Gastrocnemius medialis (tissue), 4 donors: ENCODE measurements at regions not wholly inside any gene's neighbourhood (a gene's known extent, or its start where the extent isn't known, plus 50 kb on each side); places are given as distances from the start of the nearest gene placed in this dataset.

Experiments
- POLR2A ChIP-seq, 2 donors: fragments of 450-650 bp; IDR thresholded peaks; one replicate each; pipeline ENCODE4 v1.6.1; 2017; ENCODE audit warnings: antibody characterized with exemption in 2 of 2, mild to moderate bottlenecking in 2 of 2, moderate library complexity in 2 of 2
- TF ChIP-seq, protein P1 (sequence below), 5 experiments: fragments of 450-650 bp in 3 of 5; fragments of 200-600 bp in 2 of 5; sonication (generic) in 2 of 5; IDR thresholded peaks in 4 of 5; conservative IDR thresholded peaks in 1 of 5; 1 replicate in 4 of 5; 2 replicates in 1 of 5; pipeline ENCODE4 v1.5.1; 2016 to 2019; ENCODE audit warnings: antibody characterized with exemption in 5 of 5, mild to moderate bottlenecking in 3 of 5, moderate library complexity in 3 of 5

DNA sequence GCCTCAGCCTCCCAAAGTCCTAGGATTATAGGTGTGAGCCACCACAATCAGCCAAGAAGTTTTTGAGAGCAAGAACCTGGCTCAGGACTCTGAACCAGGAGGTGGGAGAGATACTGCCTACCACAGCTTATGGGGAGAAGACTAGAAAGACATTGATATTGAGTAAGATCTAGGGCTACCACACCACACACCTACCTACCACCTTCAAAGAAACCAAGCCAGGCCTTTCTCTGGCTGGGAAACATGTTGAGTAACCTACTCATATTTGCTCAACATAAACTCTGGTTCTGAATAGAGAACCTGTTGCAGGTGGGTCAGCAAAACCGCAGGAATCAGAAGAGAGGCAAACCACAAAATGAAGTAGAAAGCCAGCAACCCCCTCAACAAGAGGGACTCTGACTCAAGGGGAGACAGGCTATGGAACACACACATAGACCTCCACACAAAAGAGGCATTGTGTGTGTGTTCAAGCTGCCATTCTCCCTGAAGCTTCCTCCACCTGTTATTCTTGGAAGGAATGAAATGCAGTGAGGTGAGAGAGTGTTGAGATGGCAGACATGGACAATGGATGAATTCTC is 1021.9 kb downstream of the NLGN4Y start:
- TF ChIP-seq, protein P1, sequence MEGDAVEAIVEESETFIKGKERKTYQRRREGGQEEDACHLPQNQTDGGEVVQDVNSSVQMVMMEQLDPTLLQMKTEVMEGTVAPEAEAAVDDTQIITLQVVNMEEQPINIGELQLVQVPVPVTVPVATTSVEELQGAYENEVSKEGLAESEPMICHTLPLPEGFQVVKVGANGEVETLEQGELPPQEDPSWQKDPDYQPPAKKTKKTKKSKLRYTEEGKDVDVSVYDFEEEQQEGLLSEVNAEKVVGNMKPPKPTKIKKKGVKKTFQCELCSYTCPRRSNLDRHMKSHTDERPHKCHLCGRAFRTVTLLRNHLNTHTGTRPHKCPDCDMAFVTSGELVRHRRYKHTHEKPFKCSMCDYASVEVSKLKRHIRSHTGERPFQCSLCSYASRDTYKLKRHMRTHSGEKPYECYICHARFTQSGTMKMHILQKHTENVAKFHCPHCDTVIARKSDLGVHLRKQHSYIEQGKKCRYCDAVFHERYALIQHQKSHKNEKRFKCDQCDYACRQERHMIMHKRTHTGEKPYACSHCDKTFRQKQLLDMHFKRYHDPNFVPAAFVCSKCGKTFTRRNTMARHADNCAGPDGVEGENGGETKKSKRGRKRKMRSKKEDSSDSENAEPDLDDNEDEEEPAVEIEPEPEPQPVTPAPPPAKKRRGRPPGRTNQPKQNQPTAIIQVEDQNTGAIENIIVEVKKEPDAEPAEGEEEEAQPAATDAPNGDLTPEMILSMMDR (IDR thresholded peaks at IDR 0.05 in 4 of 5, conservative IDR thresholded peaks at IDR 0.05 in 1 of 5), result no peak
- TF ChIP-seq POLR2A (IDR thresholded peaks at IDR 0.05), result no peak
